ENCODE measurements at regions not wholly inside any gene's neighbourhood (a gene's known extent, or its start where the extent isn't known, plus 50 kb on each side); places are given as distances from the start of the nearest gene placed in this dataset.
A peak's percentile ranks its signal among the peaks of the same experiment; 100 is the strongest.
"Not testable (repeated sequence)": the region's sequence is repeated elsewhere in the genome, so short reads cannot be mapped to it uniquely, and the experiment has no call there.

GRCh38 chr11:116335078-116335477 lies 437.7 kb downstream of the BUD13 start:
- DNase-seq (ENCODE audit: low spot score), result no peak

GRCh38 chr11:116334596-116334995 lies 438.2 kb downstream of the BUD13 start:
- DNase-seq (ENCODE audit: low spot score), result no peak

- no peak for DNase-seq (ENCODE audit: low spot score)
These were observed 439.7 kb downstream of the BUD13 start for GRCh38 chr11:116333001-116333535.

- DNase-seq (ENCODE audit: low spot score), result no peak
These were observed 440.4 kb downstream of the BUD13 start for GRCh38 chr11:116332391-116332790.

- DNase-seq (ENCODE audit: low spot score), result no peak
These were observed 441.4 kb downstream of the BUD13 start for GRCh38 chr11:116331381-116331780.

GRCh38 chr11:116330439-116331185 lies 442.2 kb downstream of the BUD13 start:
- no peak for DNase-seq (ENCODE audit: low spot score)

- DNase-seq (ENCODE audit: low spot score), result no peak
These were observed 443.3 kb downstream of the BUD13 start for GRCh38 chr11:116329354-116330090.

- no peak for DNase-seq (ENCODE audit: low spot score)
These were observed 443.9 kb downstream of the BUD13 start for GRCh38 chr11:116328851-116329250.

- DNase-seq (ENCODE audit: low spot score), result no peak
These were observed 444.4 kb downstream of the BUD13 start for GRCh38 chr11:116328391-116328790.

- DNase-seq (ENCODE audit: low spot score), result no peak
These were observed 446.6 kb downstream of the BUD13 start for GRCh38 chr11:116326146-116326545.

- no peak for DNase-seq (ENCODE audit: low spot score)
These were observed 447.5 kb downstream of the BUD13 start for GRCh38 chr11:116325247-116325646.

GRCh38 chr11:116324077-116324476 lies 448.7 kb downstream of the BUD13 start:
- DNase-seq (ENCODE audit: low spot score), result not testable (repeated sequence)

- no peak for DNase-seq (ENCODE audit: low spot score)
These were observed 455.6 kb downstream of the BUD13 start for GRCh38 chr11:116317212-116317611.

- no peak for DNase-seq (ENCODE audit: low spot score)
These were observed 458.8 kb downstream of the BUD13 start for GRCh38 chr11:116314006-116314405.

GRCh38 chr11:116312570-116313391 lies 460.0 kb downstream of the BUD13 start:
- peak; percentile 7 for DNase-seq (ENCODE audit: low spot score)

GRCh38 chr11:116311206-116311605 lies 461.6 kb downstream of the BUD13 start:
- no peak for DNase-seq (ENCODE audit: low spot score)

- no peak for DNase-seq (ENCODE audit: low spot score)
These were observed 462.1 kb downstream of the BUD13 start for GRCh38 chr11:116310698-116311097.

GRCh38 chr11:116310226-116310625 lies 462.6 kb downstream of the BUD13 start:
- no peak for DNase-seq (ENCODE audit: low spot score)

GRCh38 chr11:116309446-116309845 lies 463.3 kb downstream of the BUD13 start:
- DNase-seq (ENCODE audit: low spot score), result no peak

- no peak for DNase-seq (ENCODE audit: low spot score)
These were observed 470.0 kb downstream of the BUD13 start for GRCh38 chr11:116302756-116303155.

- DNase-seq (ENCODE audit: low spot score), result no peak
These were observed 471.6 kb downstream of the BUD13 start for GRCh38 chr11:116301141-116301540.

GRCh38 chr11:116300232-116300631 lies 472.6 kb downstream of the BUD13 start:
- DNase-seq (ENCODE audit: low spot score), result no peak

All from kidney capillary endothelial cell (primary cell).